ENCODE measurements at regions not wholly inside any gene's neighbourhood (a gene's known extent, or its start where the extent isn't known, plus 50 kb on each side); places are given as distances from the start of the nearest gene placed in this dataset.

DNA sequence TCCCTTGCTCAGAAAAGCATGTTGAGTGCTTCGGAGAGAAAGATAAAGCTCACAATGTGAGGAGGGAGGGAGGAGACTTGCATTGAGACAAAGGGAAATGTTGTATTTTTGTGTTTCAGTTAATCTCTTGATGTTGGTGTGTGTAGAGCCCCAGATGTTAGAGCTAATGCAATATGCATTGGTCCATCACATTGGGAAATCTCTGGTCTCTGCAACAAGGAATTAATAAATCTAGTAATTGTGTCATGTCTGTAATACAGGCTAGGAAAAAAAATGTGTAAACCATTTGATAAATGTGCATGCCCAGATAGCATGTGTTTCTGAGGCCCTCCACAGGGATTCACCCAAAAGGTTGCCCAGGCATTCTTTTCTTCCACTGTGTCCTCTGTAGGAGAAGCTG, 230.4 kb upstream of the KCNH8 start:
- dilution Hi-C loops (cut with MboI; ENCODE audit: extremely low pct_ligation_motif_present, low sequenced_read_pairs): no loop called here
- no peaks in the 10 kb centered on the region for H3K79me2 ChIP-seq (ENCODE audit: control insufficient read depth, insufficient read depth, low read length)

DNA sequence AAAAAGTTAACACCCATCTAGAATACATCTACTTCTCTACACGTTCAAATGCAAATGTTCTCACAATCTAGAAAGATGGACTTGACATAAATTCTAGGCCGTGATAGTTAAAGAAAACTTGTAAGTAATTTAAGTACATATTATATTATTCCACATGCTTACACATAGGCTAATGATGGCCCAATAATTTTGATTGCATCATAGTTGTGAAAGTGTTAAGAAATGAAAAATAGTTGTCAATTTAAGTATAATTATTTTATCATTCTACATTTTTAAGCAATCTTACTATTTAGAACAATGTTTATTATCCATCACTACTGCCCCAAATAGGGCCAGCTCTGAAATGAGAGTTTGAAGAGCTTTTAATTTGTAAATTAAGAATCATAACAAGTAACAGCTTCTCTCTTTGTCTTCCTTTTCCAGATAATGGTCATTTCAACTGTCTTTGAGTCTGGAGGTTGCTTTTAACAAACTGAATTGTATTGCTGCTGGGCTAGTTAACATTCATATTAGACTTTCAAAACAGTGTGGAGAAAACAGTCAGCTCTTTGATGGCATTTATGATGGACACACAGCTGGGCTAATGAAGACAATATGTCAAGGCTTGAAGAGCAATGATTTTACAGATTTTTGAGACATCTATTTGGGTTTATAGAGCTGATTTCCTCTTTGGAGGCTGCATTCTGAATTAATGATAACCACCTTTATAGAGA, 246.1 kb upstream of the KCNH8 start:
- no peaks in the 10 kb centered on the region for H3K4me1 ChIP-seq (ENCODE audit: control insufficient read depth, extremely low read depth, insufficient read depth, low read length)
- no peak for FAIRE-seq
- dilution Hi-C loops (cut with MboI; ENCODE audit: extremely low pct_ligation_motif_present, low sequenced_read_pairs): no loop called here
- H3K9me3 ChIP-seq (ENCODE audit: control insufficient read depth, low read depth, low read length): no peaks in the 10 kb centered on the region
- no peaks in the 10 kb centered on the region for H3K79me2 ChIP-seq (ENCODE audit: control insufficient read depth, insufficient read depth, low read length)
- no peak overlapping the region for H3K9ac ChIP-seq (ENCODE audit: control insufficient read depth, extremely low read depth, insufficient read depth, low read length)
- H3K9me1 ChIP-seq (ENCODE audit: control insufficient read depth, extremely low read depth, insufficient read depth, low read length): no peaks in the 10 kb centered on the region
- TF ChIP-seq, protein P1, sequence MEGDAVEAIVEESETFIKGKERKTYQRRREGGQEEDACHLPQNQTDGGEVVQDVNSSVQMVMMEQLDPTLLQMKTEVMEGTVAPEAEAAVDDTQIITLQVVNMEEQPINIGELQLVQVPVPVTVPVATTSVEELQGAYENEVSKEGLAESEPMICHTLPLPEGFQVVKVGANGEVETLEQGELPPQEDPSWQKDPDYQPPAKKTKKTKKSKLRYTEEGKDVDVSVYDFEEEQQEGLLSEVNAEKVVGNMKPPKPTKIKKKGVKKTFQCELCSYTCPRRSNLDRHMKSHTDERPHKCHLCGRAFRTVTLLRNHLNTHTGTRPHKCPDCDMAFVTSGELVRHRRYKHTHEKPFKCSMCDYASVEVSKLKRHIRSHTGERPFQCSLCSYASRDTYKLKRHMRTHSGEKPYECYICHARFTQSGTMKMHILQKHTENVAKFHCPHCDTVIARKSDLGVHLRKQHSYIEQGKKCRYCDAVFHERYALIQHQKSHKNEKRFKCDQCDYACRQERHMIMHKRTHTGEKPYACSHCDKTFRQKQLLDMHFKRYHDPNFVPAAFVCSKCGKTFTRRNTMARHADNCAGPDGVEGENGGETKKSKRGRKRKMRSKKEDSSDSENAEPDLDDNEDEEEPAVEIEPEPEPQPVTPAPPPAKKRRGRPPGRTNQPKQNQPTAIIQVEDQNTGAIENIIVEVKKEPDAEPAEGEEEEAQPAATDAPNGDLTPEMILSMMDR (optimal IDR thresholded peaks at IDR 0.05 in 1 of 3, IDR thresholded peaks at IDR 0.05 in 1 of 3, conservative IDR thresholded peaks at IDR 0.05 in 1 of 3; ENCODE audit: extremely low read depth in 1 of 3, insufficient read depth in 2 of 3, low read length in 3 of 3): no peak
- TF ChIP-seq EZH2 (IDR thresholded peaks at IDR 0.05; ENCODE audit: low read length): no peak
- DNase-seq (ENCODE audit: low read depth, low spot score): no peak
- no peaks in the 10 kb centered on the region for H3K27me3 ChIP-seq (ENCODE audit: control insufficient read depth, extremely low read depth, insufficient read depth, low read length)
- H2AFZ ChIP-seq (ENCODE audit: control insufficient read depth, low read length): no peak overlapping the region
- no peak overlapping the region for H3K4me2 ChIP-seq (ENCODE audit: control insufficient read depth, extremely low read depth, insufficient read depth, low read depth, low read length)
- H3K36me3 ChIP-seq (ENCODE audit: control insufficient read depth in 2 of 2, extremely low read depth in 1 of 2, insufficient read depth in 2 of 2, low read length in 2 of 2): no peaks in the 10 kb centered on the region
- H3K27ac ChIP-seq (ENCODE audit: control insufficient read depth, insufficient read depth, low read length): no peak overlapping the region
- no peaks in the 10 kb centered on the region for H4K20me1 ChIP-seq (ENCODE audit: control insufficient read depth, extremely low read depth, insufficient read depth, low read length)
- no peak overlapping the region for H3K4me3 ChIP-seq (ENCODE audit: control insufficient read depth in 2 of 3, extremely low read depth in 1 of 3, insufficient read depth in 2 of 3, low read depth in 1 of 3, low read length in 3 of 3)

More for the DNA sequence above, 230.4 kb upstream of the KCNH8 start:
- Histone ChIP-seq H3K9ac (ENCODE audit: control insufficient read depth, extremely low read depth, insufficient read depth, low read length) (no peak overlapping the region), H3K36me3 (ENCODE audit: control insufficient read depth in 2 of 2, extremely low read depth in 1 of 2, insufficient read depth in 2 of 2, low read length in 2 of 2) (no peaks in the 10 kb centered on the region), H3K4me1 (ENCODE audit: control insufficient read depth, extremely low read depth, insufficient read depth, low read length) (no peaks in the 10 kb centered on the region), H3K9me1 (ENCODE audit: control insufficient read depth, extremely low read depth, insufficient read depth, low read length) (no peaks in the 10 kb centered on the region), H3K4me3 (ENCODE audit: control insufficient read depth in 2 of 3, extremely low read depth in 1 of 3, insufficient read depth in 2 of 3, low read depth in 1 of 3, low read length in 3 of 3) (no peak overlapping the region), H4K20me1 (ENCODE audit: control insufficient read depth, extremely low read depth, insufficient read depth, low read length) (no peaks in the 10 kb centered on the region), H2AFZ (ENCODE audit: control insufficient read depth, low read length) (no peak overlapping the region), H3K9me3 (ENCODE audit: control insufficient read depth, low read depth, low read length) (no peaks in the 10 kb centered on the region), H3K27ac (ENCODE audit: control insufficient read depth, insufficient read depth, low read length) (no peak overlapping the region), H3K27me3 (ENCODE audit: control insufficient read depth, extremely low read depth, insufficient read depth, low read length) (no peaks in the 10 kb centered on the region), H3K4me2 (ENCODE audit: control insufficient read depth, extremely low read depth, insufficient read depth, low read depth, low read length) (no peak overlapping the region)
- TF ChIP-seq EZH2 (IDR thresholded peaks at IDR 0.05; ENCODE audit: low read length): no peak
- TF ChIP-seq, protein P1 (optimal IDR thresholded peaks at IDR 0.05 in 1 of 3, IDR thresholded peaks at IDR 0.05 in 1 of 3, conservative IDR thresholded peaks at IDR 0.05 in 1 of 3; ENCODE audit: extremely low read depth in 1 of 3, insufficient read depth in 2 of 3, low read length in 3 of 3): no peak
- FAIRE-seq: no peak
- no peak for DNase-seq (ENCODE audit: low read depth, low spot score)

All from keratinocyte (primary cell).